ENCODE measurements at regions not wholly inside any gene's neighbourhood (a gene's known extent, or its start where the extent isn't known, plus 50 kb on each side); places are given as distances from the start of the nearest gene placed in this dataset.

DNA sequence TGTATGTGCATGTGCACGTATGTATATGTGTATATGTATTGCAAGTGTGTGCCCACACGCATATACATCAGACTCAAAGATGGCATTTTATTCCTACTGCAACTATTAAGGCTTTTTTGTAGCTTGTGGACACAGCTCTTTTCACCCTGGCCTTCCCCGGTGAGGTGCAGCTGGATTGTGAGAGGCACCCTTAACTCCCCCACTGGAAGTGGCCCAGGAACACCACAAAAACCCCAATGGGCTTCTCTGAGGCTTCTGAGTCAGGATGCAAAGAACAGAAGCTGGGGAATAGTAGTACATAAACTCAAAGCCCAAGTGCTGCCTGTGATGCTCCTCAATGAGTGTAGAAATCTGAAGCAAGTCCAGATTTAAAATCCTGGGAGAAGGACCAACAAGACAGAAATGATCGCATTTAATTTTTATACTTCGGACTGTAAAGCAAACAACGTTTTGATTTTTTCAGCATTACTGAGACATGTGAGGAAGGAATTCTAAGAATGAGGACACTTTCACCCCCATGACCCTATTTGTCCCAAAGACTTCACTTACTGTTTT lies 369.2 kb upstream of the MGMT start:
- no peaks in the 10 kb centered on the region for H3K36me3 ChIP-seq
- 88% methylated on average over 6 of the region's 6 CpGs for WGBS (ENCODE audit: insufficient coverage, low coverage, low lambda C conversion rate, missing lambda C conversion rate)
- no peak overlapping the region for H3K27ac ChIP-seq
- TF ChIP-seq, protein P1, sequence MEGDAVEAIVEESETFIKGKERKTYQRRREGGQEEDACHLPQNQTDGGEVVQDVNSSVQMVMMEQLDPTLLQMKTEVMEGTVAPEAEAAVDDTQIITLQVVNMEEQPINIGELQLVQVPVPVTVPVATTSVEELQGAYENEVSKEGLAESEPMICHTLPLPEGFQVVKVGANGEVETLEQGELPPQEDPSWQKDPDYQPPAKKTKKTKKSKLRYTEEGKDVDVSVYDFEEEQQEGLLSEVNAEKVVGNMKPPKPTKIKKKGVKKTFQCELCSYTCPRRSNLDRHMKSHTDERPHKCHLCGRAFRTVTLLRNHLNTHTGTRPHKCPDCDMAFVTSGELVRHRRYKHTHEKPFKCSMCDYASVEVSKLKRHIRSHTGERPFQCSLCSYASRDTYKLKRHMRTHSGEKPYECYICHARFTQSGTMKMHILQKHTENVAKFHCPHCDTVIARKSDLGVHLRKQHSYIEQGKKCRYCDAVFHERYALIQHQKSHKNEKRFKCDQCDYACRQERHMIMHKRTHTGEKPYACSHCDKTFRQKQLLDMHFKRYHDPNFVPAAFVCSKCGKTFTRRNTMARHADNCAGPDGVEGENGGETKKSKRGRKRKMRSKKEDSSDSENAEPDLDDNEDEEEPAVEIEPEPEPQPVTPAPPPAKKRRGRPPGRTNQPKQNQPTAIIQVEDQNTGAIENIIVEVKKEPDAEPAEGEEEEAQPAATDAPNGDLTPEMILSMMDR (IDR thresholded peaks at IDR 0.05): no peak
- TF ChIP-seq POLR2A (IDR thresholded peaks at IDR 0.05): no peak
- no peaks in the 10 kb centered on the region for H3K9me3 ChIP-seq
- intact Hi-C loops (cut with DNase I): no loop called here
- ATAC-seq (no peak), DNase-seq (no peak)
- H3K27me3 ChIP-seq: no peaks in the 10 kb centered on the region
- H3K4me1 ChIP-seq: peaks cover 0 to 10% (median 5%) of the 10 kb centered on the region in 4 donors
- no peak overlapping the region for H3K4me3 ChIP-seq

DNA sequence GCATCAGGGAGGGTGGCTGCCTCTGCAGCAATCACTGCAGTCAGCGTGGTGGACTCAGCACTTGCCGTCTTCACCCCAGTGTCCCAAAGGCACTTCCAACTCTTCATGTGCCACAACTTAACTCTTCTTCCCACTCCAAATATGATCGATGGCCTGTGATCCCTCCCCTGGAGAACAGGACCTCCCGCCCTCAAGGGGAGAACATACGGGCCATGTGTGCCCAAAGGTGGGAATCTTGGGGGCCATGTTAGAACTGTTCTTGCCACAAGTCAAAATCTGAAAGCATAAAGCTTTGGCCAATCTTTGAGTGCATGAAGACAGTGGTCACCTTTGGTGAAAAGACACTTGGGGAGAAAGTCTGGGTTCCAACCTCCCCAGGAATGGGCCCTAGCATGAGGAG lies 368.5 kb upstream of the MGMT start:
- intact Hi-C loops (cut with DNase I): no loop called here
- H3K36me3 ChIP-seq: no peaks in the 10 kb centered on the region
- H3K27me3 ChIP-seq: no peaks in the 10 kb centered on the region
- no peak for ATAC-seq
- H3K9me3 ChIP-seq: no peaks in the 10 kb centered on the region
- H3K4me1 ChIP-seq: peaks cover 0 to 10% (median 5%) of the 10 kb centered on the region in 4 donors
- DNase-seq: no peak
- TF ChIP-seq, protein P1 (IDR thresholded peaks at IDR 0.05): no peak
- TF ChIP-seq POLR2A (IDR thresholded peaks at IDR 0.05): no peak
- H3K27ac ChIP-seq: no peak overlapping the region
- no peak overlapping the region for H3K4me3 ChIP-seq
- no CpG with 5 or more reads among the region's 5 CpGs for WGBS (ENCODE audit: insufficient coverage, low coverage, low lambda C conversion rate, missing lambda C conversion rate)

DNA sequence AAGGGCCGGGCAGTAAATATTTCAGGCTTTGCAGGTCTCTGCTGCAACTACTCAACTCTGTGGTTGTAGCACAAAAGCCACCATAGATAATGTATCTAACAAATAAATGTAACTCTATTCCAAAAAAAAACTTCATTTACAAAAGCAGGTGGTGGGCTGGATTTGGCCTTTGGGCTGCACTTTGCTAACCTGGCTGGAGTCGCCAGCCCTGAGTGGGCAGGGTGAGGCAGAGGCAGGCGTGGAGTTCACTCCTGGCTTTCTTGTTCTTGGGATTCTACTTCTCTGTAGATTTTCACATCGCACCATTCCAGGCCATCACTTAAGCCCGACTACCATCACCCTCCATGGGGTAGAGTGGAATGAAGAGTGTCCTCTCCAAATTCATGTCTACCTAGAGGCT lies 367.6 kb upstream of the MGMT start:
- WGBS (ENCODE audit: insufficient coverage, low coverage, low lambda C conversion rate, missing lambda C conversion rate): 84% methylated on average over 5 of the region's 5 CpGs
- Histone ChIP-seq H3K9me3 (no peaks in the 10 kb centered on the region), H3K36me3 (no peaks in the 10 kb centered on the region), H3K4me1 (peaks cover 0 to 10% (median 5%) of the 10 kb centered on the region in 4 donors), H3K27me3 (no peaks in the 10 kb centered on the region), H3K4me3 (no peak overlapping the region), H3K27ac (no peak overlapping the region)
- ATAC-seq (no peak), DNase-seq (no peak)
- no peak for TF ChIP-seq POLR2A (IDR thresholded peaks at IDR 0.05)
- TF ChIP-seq, protein P1 (IDR thresholded peaks at IDR 0.05): no peak
- intact Hi-C loops (cut with DNase I): no loop called here

DNA sequence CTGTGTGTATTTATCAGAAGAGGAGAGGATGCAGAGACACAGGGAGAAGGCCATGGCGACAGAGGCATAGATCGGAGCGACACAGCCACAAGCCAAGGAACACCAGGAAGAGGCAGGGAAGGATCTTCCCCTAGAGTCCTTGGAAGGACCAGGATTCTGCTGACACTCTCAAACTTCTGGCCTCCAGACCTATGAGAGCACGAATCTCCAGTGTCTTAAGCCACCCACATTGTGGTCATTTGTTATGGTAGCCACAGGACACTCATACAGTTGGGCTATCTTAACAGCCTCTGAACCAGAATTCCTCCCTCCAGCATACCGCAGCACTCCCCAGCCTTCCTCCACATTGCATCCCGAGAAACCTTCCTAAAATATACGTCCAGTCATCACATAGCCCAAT lies 367.0 kb upstream of the MGMT start:
- no peak overlapping the region for H3K4me3 ChIP-seq
- DNase-seq: no peak
- intact Hi-C loops (cut with DNase I): no loop called here
- no peak overlapping the region for H3K27ac ChIP-seq
- no peak for TF ChIP-seq POLR2A (IDR thresholded peaks at IDR 0.05)
- TF ChIP-seq, protein P1 (IDR thresholded peaks at IDR 0.05): no peak
- no peaks in the 10 kb centered on the region for H3K27me3 ChIP-seq
- no peak for ATAC-seq
- H3K4me1 ChIP-seq: peaks cover 0 to 10% (median 5%) of the 10 kb centered on the region in 4 donors
- WGBS (ENCODE audit: insufficient coverage, low coverage, low lambda C conversion rate, missing lambda C conversion rate): 96% methylated on average over 6 of the region's 7 CpGs
- H3K9me3 ChIP-seq: no peaks in the 10 kb centered on the region
- no peaks in the 10 kb centered on the region for H3K36me3 ChIP-seq
